RPMI8226 (cell line): ENCODE measurements at regions not wholly inside any gene's neighbourhood (a gene's known extent, or its start where the extent isn't known, plus 50 kb on each side); places are given as distances from the start of the nearest gene placed in this dataset.

Source experiments
- DNase-seq: peaks from one replicate; pipeline ENCODE4 v3.0.0-alpha.2; 2015

- DNase-seq: no peak
Observed at GRCh38 chr21:21605521-21605920, 607.3 kb downstream of the NCAM2 start.

- no peak for DNase-seq
Observed at GRCh38 chr21:21606041-21606440, 607.8 kb downstream of the NCAM2 start.

GRCh38 chr21:21612466-21612865 is 614.3 kb downstream of the NCAM2 start:
- DNase-seq: no peak

GRCh38 chr21:21614966-21615365 is 616.8 kb downstream of the NCAM2 start:
- DNase-seq: no peak

- DNase-seq: no peak
Observed at GRCh38 chr21:21622460-21623234, 624.4 kb downstream of the NCAM2 start.

GRCh38 chr21:21624674-21625073 is 626.5 kb downstream of the NCAM2 start:
- no peak for DNase-seq

GRCh38 chr21:21631961-21632360 is 633.8 kb downstream of the NCAM2 start:
- DNase-seq: no peak

GRCh38 chr21:21632926-21633325 is 634.7 kb downstream of the NCAM2 start:
- DNase-seq: no peak

- DNase-seq: no peak
Observed at GRCh38 chr21:21661741-21662140, 663.5 kb downstream of the NCAM2 start.

- no peak for DNase-seq
Observed at GRCh38 chr21:21662776-21663175, 664.6 kb downstream of the NCAM2 start.

GRCh38 chr21:21664871-21665270 is 666.7 kb downstream of the NCAM2 start:
- DNase-seq: no peak

- DNase-seq: no peak
Observed at GRCh38 chr21:21666689-21667088, 668.5 kb downstream of the NCAM2 start.

- no peak for DNase-seq
Observed at GRCh38 chr21:21668198-21668597, 670.0 kb downstream of the NCAM2 start.

- no peak for DNase-seq
Observed at GRCh38 chr21:21673959-21674358, 675.8 kb downstream of the NCAM2 start.

GRCh38 chr21:21675601-21676000 is 677.4 kb downstream of the NCAM2 start:
- DNase-seq: no peak

GRCh38 chr21:21682172-21682571 is 684.0 kb downstream of the NCAM2 start:
- no peak for DNase-seq

- DNase-seq: peak; percentile 25
Observed at GRCh38 chr21:21688889-21689288, 690.7 kb downstream of the NCAM2 start.

GRCh38 chr21:21690068-21690665 is 692.0 kb downstream of the NCAM2 start:
- no peak for DNase-seq

- no peak for DNase-seq
Observed at GRCh38 chr21:21712748-21713520, 714.7 kb downstream of the NCAM2 start.

GRCh38 chr21:21713651-21714180 is 715.5 kb downstream of the NCAM2 start:
- no peak for DNase-seq

- no peak for DNase-seq
Observed at GRCh38 chr21:21714426-21714825, 716.2 kb downstream of the NCAM2 start.

GRCh38 chr21:21715266-21715969 is 717.2 kb downstream of the NCAM2 start:
- no peak for DNase-seq

GRCh38 chr21:21722731-21723130 is 724.5 kb downstream of the NCAM2 start:
- DNase-seq: no peak
